Left lobe of liver (tissue), 2 donors: ENCODE measurements at regions not wholly inside any gene's neighbourhood (a gene's known extent, or its start where the extent isn't known, plus 50 kb on each side); places are given as distances from the start of the nearest gene placed in this dataset.

ENCODE experiments used
- ATAC-seq: fragments of 200-7000 bp; cut with Tn5 transposase; one replicate; pipeline ENCODE4 v1.9.1; 2020; ENCODE audit warnings: mild to moderate bottlenecking, moderate library complexity
- DNase-seq: peaks from one replicate; pipeline ENCODE4 v3.0.0-alpha.2; 2020; ENCODE audit warnings: low spot score
- donor health status: DM: no; HTN: no; CAD: no; lungs with moderate emphysema.
- donor health status: DM: no; HTN: yes; CAD: no.

DNA sequence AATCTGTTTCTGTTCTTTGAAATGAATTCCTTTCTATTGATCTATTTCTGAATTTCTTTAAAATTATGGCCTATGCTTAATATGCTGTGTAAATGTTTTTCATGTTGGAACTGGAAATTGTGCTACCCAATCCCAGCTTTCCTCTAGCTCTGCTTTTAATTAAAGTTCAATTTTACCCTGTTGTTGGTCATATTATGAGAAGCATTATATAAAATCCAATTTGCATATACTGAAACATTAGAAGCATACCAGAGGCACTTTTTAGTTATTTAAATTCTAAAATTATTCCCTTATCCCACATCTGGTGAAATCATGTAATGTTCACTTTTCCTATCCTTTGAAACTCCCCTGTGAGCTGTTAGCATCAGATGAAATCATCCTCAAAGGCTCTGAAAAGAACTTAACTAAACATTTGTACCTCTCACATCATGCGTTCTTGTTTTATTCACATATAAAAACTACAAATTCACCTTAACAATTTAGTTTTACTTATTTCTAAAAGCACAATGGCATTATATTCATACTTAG is 160.6 kb upstream of the COL21A1 start:
- DNase-seq (no peak), ATAC-seq (no peak)

DNA sequence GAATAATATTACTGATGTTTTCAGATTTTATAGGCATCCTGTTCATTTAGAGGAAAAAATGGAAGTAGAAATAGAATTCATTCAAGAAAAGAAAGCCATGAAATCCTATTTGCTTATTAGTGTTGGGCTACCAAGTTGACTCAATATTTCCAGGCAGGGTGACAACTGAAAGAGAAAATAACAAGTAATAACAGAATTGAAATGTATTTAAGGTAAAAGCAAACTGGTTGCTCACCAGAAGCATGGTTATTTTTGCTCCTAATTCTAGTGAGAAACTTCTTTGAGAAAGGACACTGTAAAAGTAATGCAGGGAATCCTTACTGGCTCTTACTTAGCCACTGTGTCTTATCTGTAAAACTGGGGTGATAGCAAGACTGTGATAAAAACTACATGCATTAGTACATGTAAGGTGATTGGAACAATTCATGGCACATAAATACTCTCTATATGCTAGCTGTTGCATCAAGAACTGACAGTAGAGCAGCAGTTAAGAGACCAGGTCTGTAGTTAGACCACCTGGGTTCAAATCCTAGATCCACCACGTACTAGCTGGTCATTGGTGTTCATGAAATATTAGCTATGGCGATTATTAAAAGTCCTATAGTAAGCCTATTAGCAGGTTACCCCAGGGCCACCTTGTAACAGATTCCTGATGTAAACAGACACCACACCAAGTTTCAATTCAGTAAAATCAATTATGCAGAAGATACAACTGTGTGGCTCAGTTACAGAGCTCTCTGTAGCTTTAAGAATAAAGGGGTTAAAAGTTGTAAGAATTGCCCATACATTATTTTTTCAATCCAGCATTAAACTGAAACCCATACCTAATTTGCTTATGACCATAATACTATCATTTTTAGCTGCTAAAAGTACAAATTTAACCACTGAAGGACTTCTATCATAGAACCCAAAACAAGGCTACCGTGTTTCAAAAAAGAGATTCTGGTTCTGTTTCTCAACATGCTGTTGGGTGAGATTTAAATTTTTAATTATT is 159.2 kb upstream of the COL21A1 start:
- DNase-seq (no peak), ATAC-seq (no peak)

DNA sequence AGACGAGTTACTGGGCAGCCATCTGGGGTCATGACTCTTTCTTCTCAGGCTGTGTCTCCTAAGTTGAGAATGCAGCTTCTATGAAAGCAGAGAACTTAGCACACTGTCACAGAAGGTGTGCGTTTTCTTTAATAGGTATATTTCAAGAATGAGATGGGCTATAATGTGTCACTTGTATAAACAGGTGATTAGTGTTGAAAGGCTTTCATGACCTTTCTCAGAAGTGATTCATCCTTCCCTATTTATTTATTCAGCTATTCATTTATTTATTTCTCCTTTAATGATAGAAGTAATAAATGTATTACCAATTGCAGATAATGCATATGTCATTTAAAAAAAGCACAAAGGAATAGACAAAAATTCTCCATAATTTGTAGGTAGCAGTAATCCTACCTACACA is 157.2 kb upstream of the COL21A1 start:
- ATAC-seq, result no peak
- DNase-seq, result no peak

DNA sequence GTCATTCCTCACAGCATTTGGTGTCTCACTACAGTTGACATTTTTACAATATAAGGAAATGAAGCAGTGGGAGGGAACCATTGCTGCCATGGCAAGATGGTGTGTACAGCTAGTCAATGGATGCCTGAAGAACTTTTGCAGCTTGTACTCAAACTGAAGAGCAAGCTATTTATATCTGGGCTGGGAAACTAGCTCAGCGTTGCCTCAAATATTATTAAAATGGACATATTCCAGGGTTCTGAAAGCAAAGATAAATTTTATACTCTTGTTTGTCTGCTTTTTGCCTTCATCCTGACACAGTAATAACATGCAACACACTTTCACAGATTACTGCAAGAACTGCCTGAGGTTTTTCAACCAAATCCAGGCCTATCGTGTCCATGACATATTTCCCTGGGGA is 156.4 kb upstream of the COL21A1 start:
- DNase-seq (no peak), ATAC-seq (no peak)

GRCh38 chr6:56401477-56402070 is 154.2 kb upstream of the COL21A1 start:
- ATAC-seq (no peak), DNase-seq (no peak)

DNA sequence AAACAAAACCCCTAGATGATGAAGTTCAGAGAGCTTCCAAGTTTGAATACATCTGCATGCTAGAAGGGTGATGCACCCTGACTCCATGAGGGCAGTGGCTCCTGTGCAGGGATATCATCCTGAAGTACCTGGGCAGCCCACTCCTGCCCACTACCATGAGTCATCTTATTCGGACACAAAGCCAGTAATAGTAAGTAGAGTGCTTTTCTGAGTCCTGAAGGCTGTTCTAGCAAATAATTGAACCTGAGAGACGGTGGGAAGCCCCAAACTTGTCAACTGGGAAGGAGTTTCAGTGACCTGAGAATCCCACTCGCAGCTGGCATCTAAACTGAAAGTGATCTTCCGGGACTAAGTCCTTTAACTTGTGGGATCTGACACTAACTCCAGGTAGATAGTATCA is 152.9 kb upstream of the COL21A1 start:
- DNase-seq (no peak), ATAC-seq (peak; percentile 68)

GRCh38 chr6:56399672-56400263 is 152.4 kb upstream of the COL21A1 start:
- peak; percentile 71 for DNase-seq
- ATAC-seq, result peak; percentile 76

- DNase-seq (peak; percentile 59), ATAC-seq (peak; percentile 68)
Observed at GRCh38 chr6:56399250-56399671, 151.9 kb upstream of the COL21A1 start.

DNA sequence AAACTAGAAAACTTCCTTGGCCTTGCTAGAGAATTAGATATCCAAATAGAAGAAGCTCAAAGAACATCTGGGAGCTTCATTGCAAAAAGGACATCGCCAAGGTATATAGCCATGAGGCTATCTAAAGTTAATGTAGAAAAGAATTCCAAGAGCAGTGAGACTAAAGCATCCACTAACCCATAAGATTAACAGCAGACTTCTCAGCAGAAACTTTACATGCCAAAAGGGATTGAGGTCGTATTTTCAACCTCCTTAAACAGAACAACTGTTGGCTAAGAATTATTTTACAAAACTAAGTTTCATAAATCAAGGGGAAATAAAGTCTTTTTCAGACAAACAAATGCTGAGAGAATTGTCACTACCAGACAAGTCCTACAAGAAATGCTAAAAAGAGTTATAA is 149.1 kb upstream of the COL21A1 start:
- ATAC-seq (no peak), DNase-seq (no peak)

- DNase-seq, result no peak
- ATAC-seq, result no peak
Observed at GRCh38 chr6:56393615-56394612, 146.5 kb upstream of the COL21A1 start.

GRCh38 chr6:56388415-56388755 is 141.0 kb upstream of the COL21A1 start:
- ATAC-seq, result peak; percentile 77
- no peak for DNase-seq

DNA sequence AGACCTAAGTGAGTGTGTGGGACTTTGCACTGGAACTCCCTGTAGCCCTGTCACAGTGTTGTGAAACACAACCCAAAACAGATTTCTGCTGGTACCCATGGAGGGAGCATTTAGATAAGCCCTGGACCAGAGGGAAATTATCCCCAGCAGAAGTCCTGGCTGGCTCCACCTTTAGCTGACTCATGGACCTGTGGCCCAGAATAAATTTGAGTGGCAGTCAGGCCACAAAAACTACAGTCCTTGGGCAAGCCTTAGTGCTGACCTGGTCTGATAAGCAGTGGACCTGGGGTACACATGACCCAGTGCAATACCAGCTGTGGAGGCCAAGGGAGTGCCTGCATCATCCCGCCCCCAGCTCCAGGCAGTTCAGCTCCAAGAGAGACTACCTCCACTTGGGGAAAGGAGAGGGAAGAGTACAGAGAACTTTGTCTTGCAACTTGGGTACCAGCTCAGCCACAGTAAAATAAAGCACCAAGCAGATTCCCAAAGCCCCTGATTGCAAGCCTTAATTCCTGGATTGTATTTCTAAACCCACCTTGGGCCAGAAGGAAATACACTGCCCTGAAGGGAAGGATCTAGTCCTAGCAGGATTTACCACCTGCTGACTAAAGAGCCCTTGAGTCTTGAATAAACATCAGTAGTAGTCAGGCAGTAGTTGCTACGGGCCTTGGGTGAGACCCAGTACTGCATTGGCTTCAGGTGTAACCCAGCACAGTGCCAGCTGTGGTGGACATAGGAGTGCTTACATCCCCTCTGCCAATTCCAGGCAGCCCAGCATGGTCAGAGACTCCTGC is 140.4 kb upstream of the COL21A1 start:
- DNase-seq (peak; percentile 88), ATAC-seq (peak; percentile 90)

DNA sequence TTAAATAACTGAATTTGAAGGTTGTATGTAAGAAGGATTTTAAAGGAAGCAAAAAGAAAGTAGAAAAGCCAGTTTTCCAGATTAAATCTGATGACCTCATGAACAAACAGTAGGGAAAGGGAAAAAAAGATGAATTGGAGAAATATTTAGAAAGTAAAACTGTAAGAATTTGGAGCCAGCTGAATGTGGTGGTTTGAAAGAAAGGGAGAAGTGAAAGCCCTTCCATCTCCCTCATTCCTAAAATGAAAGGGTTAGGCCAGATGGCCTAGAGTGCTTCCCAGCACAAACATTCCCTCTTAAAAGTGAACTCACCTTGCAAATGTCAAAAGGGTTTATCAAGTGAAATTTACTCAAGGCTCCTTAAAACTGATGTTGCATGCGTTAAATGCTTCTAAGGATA is 139.3 kb upstream of the COL21A1 start:
- DNase-seq, result no peak
- no peak for ATAC-seq

DNA sequence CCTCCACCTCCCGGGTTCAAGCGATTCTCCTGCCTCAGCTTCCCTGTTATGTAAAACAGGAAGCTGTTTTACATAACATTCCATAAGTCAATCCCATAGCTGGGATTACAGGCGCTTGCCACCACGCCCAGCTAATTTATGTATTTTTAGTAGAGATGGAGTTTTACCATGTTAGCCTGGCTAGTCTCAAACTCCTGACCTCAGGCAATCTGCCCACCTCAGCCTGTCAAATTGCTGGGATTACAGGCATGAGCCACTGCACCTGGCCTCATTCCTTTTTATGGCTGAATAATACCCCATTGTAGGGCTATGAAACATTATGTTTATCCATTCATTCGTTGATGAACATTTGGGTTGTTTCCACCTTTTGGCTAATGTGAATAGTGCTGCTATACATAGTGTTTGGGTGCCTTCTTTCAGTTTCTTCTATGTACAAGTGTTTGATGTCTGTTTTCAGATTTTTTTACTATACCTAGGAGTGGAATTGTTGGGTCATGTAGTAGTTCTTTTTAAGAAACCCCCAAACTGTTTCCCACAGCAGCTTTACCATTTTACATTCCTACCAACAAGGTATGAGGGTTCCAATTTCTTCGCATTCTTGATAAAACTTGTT is 138.7 kb upstream of the COL21A1 start:
- no peak for ATAC-seq

GRCh38 chr6:56383160-56383559 is 135.8 kb upstream of the COL21A1 start:
- DNase-seq, result no peak
- no peak for ATAC-seq

More for the DNA sequence above, 138.7 kb upstream of the COL21A1 start:
- no peak for DNase-seq

DNA sequence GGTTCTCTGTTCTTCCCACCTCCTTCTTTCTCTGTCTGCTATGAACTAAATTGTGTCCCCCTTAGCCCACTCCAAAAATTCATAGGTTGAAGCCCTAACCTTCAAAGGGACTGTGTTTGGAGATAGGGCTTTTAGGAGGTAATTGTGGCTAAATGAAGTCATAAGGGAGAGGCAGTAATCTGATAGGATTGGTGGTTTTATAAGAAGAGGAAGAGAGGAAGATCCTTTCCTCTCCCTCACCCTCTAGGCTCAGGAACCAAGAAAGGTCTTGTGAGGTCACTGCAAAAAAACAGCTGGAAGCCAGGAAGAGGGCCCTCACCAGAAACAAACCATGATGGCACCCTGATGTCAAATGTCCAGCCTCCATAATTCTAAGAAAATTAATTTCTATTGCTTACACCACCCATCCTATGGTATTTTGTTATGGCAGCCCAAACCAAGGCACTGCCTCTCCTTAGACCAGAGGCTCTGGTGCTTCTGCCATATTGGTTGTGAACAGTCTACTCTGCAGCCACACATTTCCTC is 135.1 kb upstream of the COL21A1 start:
- DNase-seq (no peak), ATAC-seq (no peak)

- ATAC-seq (no peak), DNase-seq (no peak)
Observed at GRCh38 chr6:56381801-56382251, 134.4 kb upstream of the COL21A1 start.

DNA sequence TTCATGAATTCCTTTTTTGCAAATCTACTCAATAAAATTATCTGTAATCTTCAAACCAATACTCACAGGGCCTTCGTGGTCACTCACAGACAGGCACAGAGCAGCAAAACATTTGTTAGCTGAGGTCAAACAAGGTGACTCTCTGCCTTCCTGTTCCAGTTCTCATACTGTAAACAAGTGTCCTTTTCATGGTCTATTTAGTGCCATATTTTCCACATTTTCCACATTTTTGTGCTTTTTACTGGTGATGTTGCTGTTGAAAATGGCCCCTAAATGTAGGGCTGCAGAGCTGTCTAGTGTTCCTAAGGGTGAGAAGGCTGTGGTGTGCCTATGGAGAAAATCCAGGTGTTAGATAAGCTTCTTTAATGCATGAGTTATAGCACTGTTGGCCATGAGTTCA is 133.1 kb upstream of the COL21A1 start:
- DNase-seq (no peak), ATAC-seq (no peak)
